Activated effector memory CD4-positive, alpha-beta T cell treated with anti-CD3 and anti-CD28 coated beads, Interleukin-2, amount 50 U/mL, for 16 hours (primary cell): ENCODE measurements at regions not wholly inside any gene's neighbourhood (a gene's known extent, or its start where the extent isn't known, plus 50 kb on each side); places are given as distances from the start of the nearest gene placed in this dataset.
"Not testable (repeated sequence)": the region's sequence is repeated elsewhere in the genome, so short reads cannot be mapped to it uniquely, and the experiment has no call there.

ENCODE experiments used
- DNase-seq: peaks from one replicate; pipeline ENCODE4 v3.0.0-alpha.2; 2020

DNA sequence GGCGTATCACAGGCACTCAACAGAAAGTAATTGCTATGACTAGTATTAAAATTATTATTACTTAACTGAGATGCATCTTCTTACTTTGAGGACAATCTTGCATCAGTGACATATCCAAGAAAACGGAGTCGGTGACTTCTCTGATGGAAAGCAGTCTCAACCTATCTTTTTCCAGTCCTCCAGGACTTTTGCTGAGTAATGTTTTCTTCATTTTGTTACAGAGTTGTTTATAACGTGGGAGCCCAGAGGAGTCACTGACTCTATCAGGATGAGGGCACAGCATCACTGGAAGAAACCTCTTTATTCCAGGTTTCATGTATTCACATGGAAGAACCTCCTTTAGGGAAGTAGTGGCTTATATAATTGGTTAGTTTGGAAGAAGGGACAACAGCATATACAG, 51.5 kb upstream of the MELK start:
- DNase-seq: no peak

DNA sequence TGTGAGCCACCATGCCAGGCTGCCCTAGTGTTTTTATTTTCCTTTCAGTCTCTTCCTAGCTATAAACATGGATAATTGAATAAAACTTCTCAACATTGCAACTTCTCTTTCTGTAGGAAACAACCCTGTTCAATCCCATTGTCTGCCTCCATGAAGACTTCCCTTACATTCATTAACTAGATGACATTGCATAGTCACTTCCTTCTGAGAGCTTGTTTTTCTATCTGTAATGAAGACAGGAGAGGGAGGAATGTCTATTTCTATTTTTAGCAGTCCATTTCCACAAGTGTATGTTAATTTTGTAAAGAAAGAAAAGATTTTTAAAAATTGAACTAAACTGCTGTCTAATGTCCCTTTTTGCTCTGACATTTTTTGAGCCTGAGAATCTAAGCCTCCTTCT, 55.6 kb upstream of the MELK start:
- DNase-seq: no peak

DNA sequence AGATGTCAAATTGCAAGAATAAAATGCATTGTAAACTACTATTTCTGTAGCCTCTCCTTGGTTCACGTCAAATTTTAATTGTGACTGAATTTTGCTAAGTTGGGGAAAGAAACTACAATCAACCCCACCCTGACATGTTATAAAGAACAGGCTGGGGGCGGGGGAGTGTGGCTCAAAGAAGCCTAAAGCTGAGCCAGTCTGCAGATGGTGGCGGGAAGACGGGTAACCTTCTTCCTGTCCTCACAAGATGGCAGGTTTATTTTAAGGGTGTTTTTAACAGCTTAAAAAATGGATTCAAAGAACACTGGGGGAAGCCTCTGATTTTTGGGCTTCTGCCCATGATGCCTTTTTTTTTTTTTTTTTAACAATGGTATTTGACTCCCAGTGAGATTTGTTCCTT, 68.5 kb upstream of the MELK start:
- DNase-seq: no peak

DNA sequence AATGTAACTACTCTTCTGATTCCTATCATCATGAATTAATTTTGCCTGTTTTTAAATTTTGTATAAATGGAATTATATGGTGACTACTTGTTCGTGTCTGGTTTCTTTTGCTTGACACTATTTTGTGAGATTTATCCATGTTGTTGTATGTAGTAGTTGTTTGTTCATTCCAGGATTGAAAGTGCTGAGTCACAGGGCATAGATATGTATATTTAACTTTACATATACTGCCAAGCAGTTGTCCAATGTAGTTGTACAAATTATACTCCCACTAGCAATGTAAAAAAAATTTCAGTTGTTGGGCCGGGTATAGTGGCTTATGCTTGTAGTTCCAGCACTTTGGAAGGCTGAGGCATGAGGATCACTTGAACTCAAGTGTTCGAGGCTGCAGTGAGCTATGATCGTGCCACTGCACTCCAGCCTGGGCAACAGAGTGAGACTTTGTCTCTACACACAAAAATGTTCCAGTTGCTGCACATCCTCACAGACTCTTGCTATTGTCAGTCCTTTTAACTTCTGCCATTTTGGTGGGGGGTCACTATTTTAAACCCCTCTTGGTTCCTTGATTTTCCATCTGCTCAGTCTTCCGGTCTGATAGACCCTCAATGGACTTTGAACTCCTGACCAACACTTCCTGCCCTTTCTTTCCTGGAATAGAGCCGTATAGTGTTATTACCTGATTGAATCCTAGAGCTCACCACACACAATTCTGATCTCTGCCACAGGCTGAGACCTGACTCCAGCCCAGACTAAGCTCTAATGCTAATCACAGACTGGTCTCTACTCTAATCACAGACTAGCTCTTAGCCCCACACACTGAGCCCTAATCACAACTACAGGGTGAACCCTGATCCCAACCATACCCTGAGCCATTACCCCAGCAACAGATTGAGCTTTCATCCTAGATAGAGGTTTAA, 69.3 kb upstream of the MELK start:
- DNase-seq: no peak

DNA sequence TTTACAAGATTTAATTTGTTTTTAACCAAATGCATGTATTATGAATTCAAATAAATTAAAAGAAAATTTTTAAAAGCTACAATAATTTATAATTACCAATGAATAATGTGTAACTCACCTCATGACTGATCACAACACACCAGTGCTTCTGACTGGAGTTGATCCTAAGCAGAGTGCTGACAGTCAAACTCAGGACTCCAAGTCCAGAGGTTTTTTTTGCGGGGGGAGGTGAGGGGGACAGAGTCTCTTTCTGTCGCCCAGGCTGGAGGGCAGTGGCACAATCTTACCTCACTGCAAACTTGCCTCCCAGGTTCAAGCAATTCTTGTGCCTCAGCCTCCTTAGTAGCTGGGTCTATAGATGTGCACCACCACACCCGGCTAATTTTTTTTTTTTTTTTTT, 71.0 kb upstream of the MELK start:
- DNase-seq: no peak

DNA sequence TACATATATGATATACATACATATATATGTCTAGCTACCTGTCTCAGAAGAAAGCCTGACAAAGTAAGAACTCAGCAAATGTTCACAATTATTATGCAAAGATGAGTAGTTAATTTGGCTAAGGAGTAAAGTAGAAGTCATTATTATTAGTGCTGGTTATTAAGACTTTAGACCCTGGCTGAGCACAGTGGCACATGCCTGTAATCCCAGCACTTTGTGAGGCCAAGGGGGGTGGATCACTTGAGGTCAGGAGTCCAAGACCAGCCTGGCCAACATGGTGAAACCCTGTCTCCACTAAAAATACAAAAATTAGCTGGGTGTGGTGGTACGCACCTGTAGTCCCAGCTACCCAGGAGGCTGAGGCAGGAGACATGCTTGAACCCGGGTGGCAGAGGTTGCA, 71.8 kb upstream of the MELK start:
- DNase-seq: not testable (repeated sequence)

DNA sequence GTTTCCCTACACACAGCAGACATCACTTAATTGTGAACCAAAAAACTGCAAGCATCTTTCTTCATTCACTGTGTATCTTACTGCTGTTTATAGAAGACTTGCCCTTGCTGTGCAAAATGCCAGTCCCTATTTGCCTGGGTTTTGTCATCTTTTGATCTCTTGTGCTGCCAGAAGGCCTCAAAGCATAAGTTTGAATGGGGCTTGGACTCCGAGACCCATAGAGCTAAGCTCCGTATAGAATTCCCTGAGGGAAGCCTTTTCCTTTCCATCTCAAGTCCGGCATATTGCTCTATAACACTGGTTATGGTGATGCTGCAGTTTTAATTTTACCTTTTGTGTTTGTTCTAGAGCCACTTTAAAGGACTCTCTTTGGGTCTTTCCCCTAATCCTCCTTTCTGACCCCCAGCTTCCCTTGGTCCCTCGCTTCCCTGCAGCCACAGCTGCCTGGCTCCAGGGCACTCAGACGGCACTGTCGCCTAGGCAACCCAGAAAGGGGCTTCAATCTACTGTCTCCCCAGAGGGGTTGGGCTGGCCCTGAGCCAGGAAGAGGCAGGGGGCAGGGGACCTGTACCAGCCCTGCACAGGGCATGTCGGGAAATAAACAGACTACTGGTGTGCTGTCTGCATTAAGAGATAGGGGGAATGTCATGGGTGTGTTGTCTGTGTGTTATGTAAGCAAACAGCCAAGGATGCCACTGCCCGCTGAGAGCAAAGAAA, 73.4 kb upstream of the MELK start:
- DNase-seq: no peak

DNA sequence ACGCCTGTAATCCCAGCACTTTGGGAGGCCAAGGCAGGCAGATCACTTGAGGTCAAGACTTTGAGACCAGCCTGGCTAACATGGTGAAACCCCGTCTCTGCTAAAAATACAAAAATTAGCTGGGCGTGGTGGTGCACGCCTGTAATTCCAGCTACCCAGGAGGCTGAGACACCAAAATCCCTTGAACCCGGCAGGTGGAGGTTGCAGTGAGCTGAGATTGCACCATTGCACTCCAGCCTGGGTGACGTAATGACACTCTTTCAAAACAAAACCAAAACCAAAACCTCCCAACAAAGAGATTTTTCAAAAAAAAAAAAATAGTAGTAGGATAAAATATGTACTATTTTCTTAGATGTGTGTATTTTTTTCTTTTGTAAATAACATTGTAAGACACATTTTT, 79.1 kb upstream of the MELK start:
- DNase-seq: peak; percentile 71

DNA sequence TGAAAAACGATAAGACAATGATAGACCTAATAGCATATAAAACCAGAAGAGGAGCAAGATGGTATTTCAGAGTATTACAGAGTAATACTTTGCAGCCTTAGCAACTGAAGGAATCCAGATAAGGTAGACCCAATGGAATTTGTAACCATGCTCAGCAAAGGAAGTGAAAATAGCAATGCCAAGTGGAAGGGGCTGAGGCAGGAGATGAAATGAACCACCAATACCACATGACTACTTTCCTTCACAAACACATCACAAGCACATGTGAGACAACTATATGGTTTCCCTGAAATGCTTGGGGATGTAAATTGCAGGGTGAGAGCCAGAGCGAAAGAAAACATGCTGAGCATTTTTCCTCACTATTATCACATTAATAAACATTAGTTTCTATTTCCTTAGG, 79.8 kb upstream of the MELK start:
- DNase-seq: no peak

DNA sequence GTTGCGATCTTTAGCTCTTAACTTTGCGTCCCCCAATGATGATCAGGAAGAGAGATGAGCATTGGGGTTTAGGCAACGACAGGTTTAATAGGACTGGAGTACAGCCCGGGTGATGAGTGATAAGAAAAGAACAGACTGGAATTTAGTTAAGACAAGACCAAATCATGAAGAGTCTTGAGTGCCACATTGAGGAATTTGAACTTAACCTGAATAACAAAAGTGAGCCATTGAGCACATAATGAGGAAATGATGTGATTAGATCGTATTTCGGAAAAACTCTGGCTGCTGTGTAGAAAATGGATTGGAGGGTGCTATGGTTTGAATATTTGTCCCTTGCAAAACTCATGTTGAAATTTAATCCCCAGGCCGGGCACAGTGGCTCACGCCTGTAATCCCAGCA, 83.2 kb upstream of the MELK start:
- no peak for DNase-seq

DNA sequence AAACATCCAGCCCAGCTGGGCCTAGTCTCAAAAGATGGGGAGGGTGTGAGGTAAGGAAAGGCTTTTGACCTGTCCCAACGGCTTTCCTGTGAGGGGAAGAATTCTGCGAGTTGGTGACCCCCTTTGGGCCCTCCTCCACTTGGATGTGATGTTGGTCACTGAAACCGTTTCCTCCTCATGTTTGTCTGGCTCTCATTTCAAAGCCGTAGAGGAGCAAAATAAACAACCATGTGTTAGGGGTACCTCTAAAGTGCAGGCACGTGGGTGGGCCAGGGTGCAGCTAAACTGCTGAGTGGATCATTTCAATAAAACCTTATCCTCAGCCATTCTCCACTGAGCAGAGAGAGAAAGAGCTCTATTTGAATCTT, 84.3 kb upstream of the MELK start:
- no peak for DNase-seq

DNA sequence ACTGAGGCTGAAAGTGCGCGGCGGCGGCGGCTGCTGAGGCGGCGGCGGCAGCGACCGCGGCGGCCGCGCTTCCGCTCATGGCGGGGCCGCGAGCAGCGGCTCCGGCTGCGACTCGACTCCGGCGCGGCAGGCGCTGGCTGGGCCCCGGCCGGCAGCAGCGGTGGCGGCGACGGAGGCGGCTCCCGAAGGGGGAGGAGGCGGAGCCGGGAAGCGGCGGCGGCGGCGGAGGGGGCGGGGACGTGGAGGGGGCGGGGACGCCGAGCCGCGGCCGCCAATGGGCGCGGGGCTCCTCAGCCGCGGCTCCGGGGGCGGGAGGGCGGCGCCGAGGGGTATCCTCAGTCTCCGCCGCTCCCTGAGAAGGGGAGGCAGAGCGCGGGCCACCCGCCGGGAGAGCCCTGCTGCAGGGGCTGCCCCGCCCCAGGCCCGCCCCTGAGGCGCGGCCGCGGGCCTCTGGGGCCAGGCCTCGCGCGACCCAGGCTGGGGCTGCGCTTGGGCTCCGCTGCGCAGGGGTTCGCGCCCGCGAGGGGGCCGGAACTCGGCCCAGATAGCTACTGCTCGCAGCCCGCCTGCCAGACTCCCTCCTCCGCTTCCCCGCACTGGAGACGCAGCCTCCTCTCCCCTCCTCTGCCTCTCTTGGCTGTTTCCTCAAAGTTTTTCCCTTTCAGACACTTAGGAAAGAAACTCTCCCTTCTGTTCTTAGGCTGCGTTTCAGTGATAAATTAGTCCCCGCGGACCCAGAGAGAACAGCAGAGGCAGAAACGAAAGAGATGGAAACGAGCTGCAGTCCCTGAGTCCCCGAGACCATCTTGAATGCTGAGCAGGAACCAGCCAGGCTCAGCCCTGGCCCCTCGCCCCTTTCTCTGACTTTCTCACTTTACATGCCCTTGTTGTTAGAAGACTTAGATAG, 85.0 kb upstream of the MELK start:
- DNase-seq: peak; percentile 96

DNA sequence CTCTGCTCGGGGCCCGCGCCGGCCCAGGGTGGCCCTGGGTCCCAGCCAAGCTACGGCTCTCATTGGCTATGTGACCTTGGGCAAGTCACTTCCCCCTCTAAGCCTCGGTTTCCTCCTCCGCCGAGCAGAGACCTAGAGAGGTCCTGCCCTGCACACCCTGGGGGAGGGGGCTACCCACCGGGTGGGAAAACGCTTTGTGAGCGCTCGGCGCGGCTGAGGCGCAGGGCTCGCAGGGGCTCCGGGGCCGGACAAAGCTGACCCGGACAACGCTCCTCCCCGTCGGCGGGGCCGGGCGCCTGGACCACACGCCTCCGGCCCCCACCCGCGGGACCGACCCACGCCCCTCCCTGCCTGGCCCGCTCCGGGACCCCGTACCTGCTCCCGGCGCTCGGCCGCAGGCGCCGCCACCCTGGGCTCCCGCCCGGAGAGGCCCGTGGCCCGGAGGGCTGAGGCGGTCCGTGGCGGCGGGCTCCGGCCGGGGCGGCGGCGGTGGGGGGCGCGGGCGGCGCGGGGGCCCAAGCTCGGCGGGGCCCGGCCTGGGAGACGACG, 85.7 kb upstream of the MELK start:
- DNase-seq: peak; percentile 82

DNA sequence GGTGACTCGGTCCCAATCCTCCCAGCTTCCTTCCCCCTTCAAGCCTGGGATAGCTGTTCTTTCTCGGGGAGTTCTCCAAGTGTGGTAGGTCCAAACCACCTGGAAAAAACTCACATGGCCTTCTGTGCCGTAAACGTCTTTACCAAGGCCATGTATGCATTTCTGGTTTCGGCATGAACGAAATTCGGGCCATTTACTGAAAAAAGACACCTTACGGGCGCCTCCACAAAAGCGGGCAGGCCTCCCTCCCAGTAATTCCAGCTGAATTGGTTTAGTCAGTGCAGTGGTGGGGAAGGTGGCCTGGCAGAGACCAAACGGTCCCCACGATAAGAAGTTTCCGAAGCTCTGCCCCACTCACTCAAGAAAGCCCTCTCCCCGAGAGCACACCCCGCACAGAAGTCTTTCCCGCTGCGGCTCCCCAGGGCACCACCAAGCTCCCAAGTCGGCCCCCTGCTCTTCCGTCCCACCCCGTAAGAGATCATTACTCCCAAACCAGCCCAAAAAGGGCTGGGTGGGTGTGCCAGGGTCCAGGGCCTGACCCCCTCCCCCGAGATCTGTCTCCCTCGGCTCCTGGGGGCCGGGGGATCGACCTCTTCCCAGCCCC, 86.3 kb upstream of the MELK start:
- peak; percentile 71 for DNase-seq

DNA sequence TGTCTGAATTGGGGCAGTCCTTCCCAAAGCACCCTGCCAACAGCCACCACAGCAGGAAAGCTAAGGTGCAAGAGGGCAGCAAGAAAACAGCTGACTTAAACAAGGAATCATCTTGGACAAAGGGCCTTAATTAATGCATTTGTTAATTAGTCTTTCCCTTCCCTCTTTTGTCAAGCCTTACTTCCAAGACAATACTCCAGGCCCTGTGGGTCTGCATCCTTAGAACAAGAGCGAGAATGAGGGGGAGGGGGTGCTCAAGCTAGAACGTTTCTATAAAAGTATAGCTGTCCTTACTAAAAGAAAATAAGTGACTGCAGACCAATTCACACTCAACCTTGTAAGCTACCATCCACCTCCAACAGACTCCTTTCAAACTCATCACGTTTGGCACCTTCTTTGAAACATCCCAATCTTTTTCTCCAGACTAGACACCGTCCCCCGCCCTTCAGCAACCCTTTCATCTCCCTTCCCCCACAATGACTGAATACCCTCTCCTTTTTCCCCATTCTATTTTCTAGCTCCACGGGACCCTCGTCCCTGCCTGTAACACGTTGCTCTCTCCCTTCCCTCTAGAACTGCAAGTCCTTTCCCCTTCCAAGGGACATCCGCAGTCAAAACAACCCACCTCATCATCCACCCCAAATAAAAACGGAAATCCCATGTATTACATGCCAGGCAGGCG, 85.7 kb upstream of the RNF38 start:
- no peak for DNase-seq

DNA sequence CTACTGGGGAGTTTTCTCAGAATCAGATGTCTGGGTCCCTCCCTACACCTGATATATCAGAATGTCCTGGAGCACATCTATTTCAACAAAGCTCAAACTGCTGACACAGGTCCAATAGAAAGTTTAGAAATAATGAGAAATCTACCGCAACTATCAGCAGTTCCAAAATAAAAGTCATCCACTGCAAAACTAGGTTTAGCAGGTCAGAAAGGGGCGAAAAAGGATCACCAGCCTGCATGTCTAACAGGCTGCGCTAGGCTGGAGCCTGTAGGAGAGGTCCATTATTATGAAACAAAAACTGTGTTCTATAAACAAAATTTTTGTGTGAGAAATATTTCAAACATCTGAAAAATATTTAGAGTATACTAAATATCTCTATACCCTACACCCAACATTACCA, 84.1 kb upstream of the RNF38 start:
- DNase-seq: no peak

DNA sequence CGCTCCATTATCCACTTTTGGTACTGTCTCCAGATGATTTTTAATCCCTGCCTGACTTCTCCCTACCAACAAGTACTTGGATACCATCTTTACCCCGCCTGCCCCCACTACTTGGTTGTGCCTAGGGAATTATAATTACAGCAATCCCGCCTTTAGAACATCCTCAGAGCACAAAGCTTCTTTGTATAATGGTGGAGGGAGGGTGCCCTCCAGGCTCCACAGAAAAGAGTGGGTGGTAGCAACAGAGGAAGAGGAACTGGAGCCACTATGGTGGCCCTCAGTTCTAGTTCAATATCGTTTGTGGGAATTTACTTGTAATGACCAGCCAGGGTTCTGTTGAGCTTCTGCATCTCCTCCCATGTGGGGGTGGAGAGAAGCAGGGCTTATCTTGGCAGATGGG, 79.0 kb upstream of the RNF38 start:
- no peak for DNase-seq

DNA sequence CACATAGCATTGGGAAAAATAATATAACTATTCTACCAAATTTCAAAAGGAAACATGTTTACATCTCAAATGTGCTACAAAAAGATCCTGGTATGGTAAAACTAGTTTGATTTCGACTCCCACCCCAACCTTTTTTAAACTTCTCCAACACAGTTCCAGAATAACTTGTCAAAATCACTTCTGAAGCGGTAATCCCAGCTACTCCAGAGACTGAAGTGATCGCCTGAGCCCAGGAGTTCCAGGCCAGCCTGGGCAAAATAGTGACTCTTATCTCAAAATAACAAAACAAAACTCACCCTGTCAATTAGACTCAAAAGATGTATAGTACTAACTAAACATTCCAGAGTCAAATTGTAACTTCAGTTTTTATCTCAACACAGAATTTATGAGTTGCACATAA, 71.3 kb upstream of the RNF38 start:
- no peak for DNase-seq

DNA sequence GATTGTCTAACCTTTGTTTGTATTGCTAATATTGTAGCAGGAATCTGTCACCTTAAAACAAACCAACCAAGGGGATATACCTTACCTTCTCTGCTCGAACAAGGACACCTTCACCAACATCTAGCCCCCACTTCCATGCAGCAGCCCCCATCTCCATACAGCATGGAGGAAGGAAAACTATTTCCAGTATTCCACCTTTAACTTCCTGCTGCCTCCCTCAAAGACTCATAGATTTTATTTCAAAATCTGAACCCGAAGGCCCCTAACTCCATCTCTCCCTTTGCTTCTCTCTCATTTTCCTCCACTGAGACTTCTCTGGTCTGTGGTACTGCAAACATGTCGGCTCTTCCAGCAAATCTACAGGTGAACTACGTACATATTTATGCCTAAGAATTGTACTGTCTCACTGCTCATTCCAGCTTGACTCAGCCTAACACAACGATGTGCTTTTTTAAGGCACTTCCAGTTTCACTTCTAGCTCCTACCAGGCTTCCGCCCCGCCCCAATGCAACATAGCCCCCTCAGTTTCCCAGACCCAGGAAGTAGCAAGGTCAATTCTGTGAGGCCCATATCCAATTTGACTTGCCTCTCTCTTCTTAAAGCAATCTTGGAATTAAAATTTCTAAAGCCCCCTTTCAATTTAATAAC, 70.7 kb upstream of the RNF38 start:
- DNase-seq: peak; percentile 86

DNA sequence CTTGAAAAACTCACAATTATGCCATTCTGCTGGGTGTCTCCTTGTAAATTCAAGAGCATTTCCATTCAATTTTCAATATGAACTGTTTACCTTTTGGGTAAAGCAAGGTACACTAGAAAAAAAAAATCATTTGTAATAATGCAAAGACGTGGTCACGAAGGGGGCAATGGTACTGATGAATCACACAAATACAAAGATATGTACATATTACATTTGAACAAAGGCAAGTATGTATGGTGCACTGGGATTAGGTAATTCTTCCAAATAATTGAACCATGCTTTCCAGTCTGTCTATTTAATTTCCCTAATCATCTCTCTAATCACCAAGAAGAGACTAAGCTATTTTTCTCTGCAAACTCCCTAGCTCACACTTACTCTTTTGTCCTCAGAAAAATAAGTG, 63.4 kb upstream of the RNF38 start:
- no peak for DNase-seq

DNA sequence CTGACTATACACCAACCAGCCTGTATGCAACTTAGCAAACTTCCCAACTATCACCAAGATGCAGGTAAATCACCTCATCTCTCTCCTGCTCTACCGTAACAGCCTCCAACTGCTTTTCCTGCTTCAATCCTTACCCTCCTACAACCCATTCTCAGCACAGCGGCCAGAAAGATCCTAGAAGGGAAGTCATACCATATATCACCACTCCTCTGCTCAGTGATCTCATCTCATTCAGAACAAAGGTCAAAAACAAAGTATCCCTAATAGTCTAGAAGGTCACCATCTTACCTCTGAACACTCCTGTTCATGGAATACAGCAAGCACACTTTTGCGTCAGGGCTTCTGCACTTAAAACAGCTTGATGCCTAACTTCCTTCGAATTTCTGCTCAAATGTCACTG, 62.2 kb upstream of the RNF38 start:
- no peak for DNase-seq

DNA sequence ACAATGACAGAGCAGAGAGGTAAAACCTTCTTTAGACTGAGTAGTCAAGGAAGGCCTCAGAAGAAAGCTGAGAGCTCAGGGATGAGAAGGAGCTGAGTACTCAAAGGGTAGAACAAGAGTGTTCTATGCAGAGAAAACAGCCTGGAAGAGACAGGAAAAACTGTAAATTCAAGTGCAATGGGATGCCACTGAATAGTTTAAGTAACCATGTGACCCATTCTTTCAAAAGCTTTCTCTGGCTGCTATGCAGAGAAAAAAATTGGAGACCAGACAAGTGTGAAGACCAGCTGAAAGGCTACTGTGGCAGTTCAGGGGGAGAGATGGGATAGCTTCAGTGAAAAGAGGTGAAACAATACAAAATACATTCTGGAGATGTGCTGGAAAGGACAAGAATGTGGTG, 61.3 kb upstream of the RNF38 start:
- DNase-seq: no peak
